GM12878 (cell line): ENCODE measurements at regions not wholly inside any gene's neighbourhood (a gene's known extent, or its start where the extent isn't known, plus 50 kb on each side); places are given as distances from the start of the nearest gene placed in this dataset.

Source experiments
- ATAC-seq: fragments of 200-7000 bp; cut with Tn5 transposase; 3 replicates; pipeline ENCODE4 v1.9.1; 2020; ENCODE audit warnings: mild to moderate bottlenecking, moderate library complexity
- BruUV-seq: library from RNA; stranded (reverse); fragments of 400-500 nt; replicated peaks from 2 replicates; lab custom pipeline; 2021; lab: Mats Ljungman, UMichigan
- CTCF ChIA-PET: fragments of 300-600 bp; sonication (Branson Sonifier 250); formaldehyde crosslinking; extraction: SDS; loops from one replicate; lab custom pipeline; 2021; ENCODE audit warnings: inconsistent platforms; lab: Yijun Ruan, JAX
- POLR2A ChIA-PET: fragments of 350-600 bp; formaldehyde crosslinking; extraction: SDS; loops from one replicate; lab custom pipeline; 2021; ENCODE audit warnings: inconsistent platforms; lab: Charles Lee
- RAD21 ChIA-PET: fragments of 300-600 bp; sonication (Branson Sonifier 250); formaldehyde crosslinking; loops from one replicate; lab custom pipeline; 2023; ENCODE audit warnings: antibody characterized with exemption; ENCODE audit not compliant: unreplicated experiment; lab: Charles Lee
- SMC1A ChIA-PET: fragments of 300-600 bp; sonication (Branson Sonifier 250); formaldehyde crosslinking; loops from one replicate; lab custom pipeline; 2023; ENCODE audit not compliant: unreplicated experiment, uncharacterized antibody; lab: Charles Lee
- DNase-seq: peaks from one replicate; pipeline ENCODE4 v3.0.0-alpha.2; 2011; ENCODE audit warnings: low read depth, low spot score
- FAIRE-seq: peaks from 3 replicates; lab custom pipeline; 2011; peaks lifted over from hg19 to GRCh38; lab: Jason Lieb, UNC
- H2AFZ ChIP-seq: 2 replicates; pipeline ENCODE4 v1.6.0; 2011; ENCODE audit warnings: low read depth, low read length, control low read depth; ENCODE audit not compliant: control insufficient read depth
- H3K27ac ChIP-seq: 2 replicates; pipeline ENCODE4 v1.5.1; 2011; ENCODE audit warnings: control low read depth; ENCODE audit not compliant: control insufficient read depth, insufficient read depth
- H3K27me3 ChIP-seq, 2 experiments: replicated peaks in 1 of 2; 2 replicates each; pipeline versions ENCODE4 v1.6.0 to v1.6.1; 2011; ENCODE audit warnings: low read length in 1 of 2; ENCODE audit not compliant: control insufficient read depth in 2 of 2, insufficient read depth in 2 of 2
- H3K36me3 ChIP-seq, 2 experiments: 2 replicates each; pipeline ENCODE4 v1.5.1; 2011; ENCODE audit warnings: low read length in 1 of 2; ENCODE audit not compliant: control insufficient read depth in 2 of 2, insufficient read depth in 2 of 2
- H3K4me1 ChIP-seq: 2 replicates; pipeline ENCODE4 v1.6.1; 2011; ENCODE audit warnings: mild to moderate bottlenecking, low read length, moderate library complexity, mixed read lengths; ENCODE audit not compliant: control insufficient read depth, insufficient read depth
- H3K4me2 ChIP-seq: 2 replicates; pipeline ENCODE4 v1.6.0; 2011; ENCODE audit warnings: control low read depth; ENCODE audit not compliant: control insufficient read depth, insufficient read depth
- H3K4me3 ChIP-seq: fragments of 200-600 bp; sonication (generic); 2 replicates; pipeline ENCODE4 v1.5.1; 2016
- H3K79me2 ChIP-seq: 2 replicates; pipeline ENCODE4 v1.6.0; 2011; ENCODE audit warnings: low read length; ENCODE audit not compliant: control insufficient read depth, insufficient read depth
- H3K9ac ChIP-seq: 2 replicates; pipeline ENCODE4 v1.8.0; 2011; ENCODE audit warnings: low read length, control low read depth, mixed read lengths; ENCODE audit not compliant: control insufficient read depth, insufficient read depth
- H3K9me3 ChIP-seq: replicated peaks from 3 replicates; pipeline ENCODE4 v1.5.1; 2011; ENCODE audit warnings: mild to moderate bottlenecking, low read length; ENCODE audit not compliant: control insufficient read depth, insufficient read depth
- H4K20me1 ChIP-seq: 2 replicates; pipeline ENCODE4 v1.6.0; 2011; ENCODE audit not compliant: control insufficient read depth, insufficient read depth
- CREB1 ChIP-seq: IDR thresholded peaks from 2 replicates; pipeline ENCODE4 v1.6.1; 2012; ENCODE audit warnings: low read depth, mild to moderate bottlenecking, inconsistent platforms
- FOXK2 ChIP-seq: fragments of 450-650 bp; IDR thresholded peaks from 2 replicates; pipeline ENCODE4 v1.6.1; 2017; ENCODE audit warnings: mild to moderate bottlenecking, moderate library complexity
- GATAD2B ChIP-seq: fragments of 450-650 bp; conservative IDR thresholded peaks from 2 replicates; pipeline ENCODE4 v1.6.1; 2017; ENCODE audit warnings: low read depth, mild to moderate bottlenecking, moderate library complexity
- KLF5 ChIP-seq: fragments of 450-650 bp; IDR thresholded peaks from 2 replicates; pipeline ENCODE4 v1.6.1; 2014; ENCODE audit warnings: mild to moderate bottlenecking; ENCODE audit not compliant: partially characterized antibody
- POLR2AphosphoS5 ChIP-seq: IDR thresholded peaks from 2 replicates; pipeline ENCODE4 v1.6.1; 2011; ENCODE audit warnings: mild to moderate bottlenecking, low read length, inconsistent platforms
- POU2F2 ChIP-seq: IDR thresholded peaks from 3 replicates; pipeline ENCODE4 v1.6.1; 2011; ENCODE audit warnings: low read depth, mild to moderate bottlenecking, low read length, borderline replicate concordance
- RCOR1 ChIP-seq: conservative IDR thresholded peaks from 2 replicates; pipeline ENCODE4 v1.6.1; 2012; ENCODE audit warnings: low read depth, low read length, improper control_type of control experiment
- RELB ChIP-seq: fragments of 450-650 bp; IDR thresholded peaks from 2 replicates; pipeline ENCODE4 v1.6.1; 2017; ENCODE audit warnings: low read depth, mild to moderate bottlenecking, moderate library complexity
- SMAD1 ChIP-seq: fragments of 450-650 bp; IDR thresholded peaks from 2 replicates; pipeline ENCODE4 v1.6.1; 2018; ENCODE audit warnings: mild to moderate bottlenecking, low read depth; ENCODE audit not compliant: partially characterized antibody
- SP1 ChIP-seq: IDR thresholded peaks from one replicate; pipeline ENCODE4 v1.6.1; 2011; ENCODE audit warnings: low read depth, low read length
- SPI1 ChIP-seq: IDR thresholded peaks from 2 replicates; pipeline ENCODE4 v1.6.1; 2011; ENCODE audit warnings: low read depth, mild to moderate bottlenecking, low read length, moderate library complexity, borderline replicate concordance; ENCODE audit not compliant: insufficient read depth
- SREBF1 ChIP-seq: IDR thresholded peaks from 2 replicates; pipeline ENCODE4 v1.6.1; 2012; ENCODE audit warnings: mild to moderate bottlenecking, low read length
- SRF ChIP-seq, 2 experiments: IDR thresholded peaks; 2 replicates each; pipeline ENCODE4 v1.6.1; 2011; ENCODE audit warnings: low read depth in 2 of 2, low read length in 2 of 2, mild to moderate bottlenecking in 1 of 2, moderate library complexity in 1 of 2
- STAT1 ChIP-seq: fragments of 450-650 bp; conservative IDR thresholded peaks from 2 replicates; pipeline ENCODE4 v1.6.1; 2014; ENCODE audit warnings: antibody characterized with exemption, mild to moderate bottlenecking
- SUZ12 ChIP-seq: fragments of 200-600 bp; sonication (generic); IDR thresholded peaks from one replicate; pipeline ENCODE4 v1.6.1; 2018; ENCODE audit warnings: antibody characterized with exemption, mild to moderate bottlenecking; ENCODE audit not compliant: unreplicated experiment
- TCF12 ChIP-seq: IDR thresholded peaks from 2 replicates; pipeline ENCODE4 v1.6.1; 2011; ENCODE audit warnings: low read depth, mild to moderate bottlenecking, low read length
- ZNF24 ChIP-seq: fragments of 450-650 bp; IDR thresholded peaks from 2 replicates; pipeline ENCODE4 v1.6.1; 2017; ENCODE audit warnings: antibody characterized with exemption, mild to moderate bottlenecking
- ZNF622 ChIP-seq: fragments of 450-650 bp; IDR thresholded peaks from 2 replicates; pipeline ENCODE4 v1.6.1; 2017; ENCODE audit warnings: mild to moderate bottlenecking, inconsistent platforms
- WGBS: methylation state at CpG from one replicate; pipeline ENCODE4 v1.1.6; 2016; ENCODE audit warnings: low lambda C conversion rate; ENCODE audit not compliant: insufficient replicate concordance, insufficient coverage; ENCODE audit errors: missing lambda C conversion rate; 5-methylcytosine and 5-hydroxymethylcytosine counted together
- in situ Hi-C: fragments of 300-500 bp; cut with MboI; formaldehyde crosslinking; loops from 9 replicates; pipeline ENCODE4 v1.14.3; 2018; ENCODE audit warnings: mixed read lengths
- intact Hi-C: fragments of 100-400 bp; cut with micrococcal nuclease; formaldehyde crosslinking; loops from one replicate; pipeline ENCODE4 v1.14.2; 2022; ENCODE audit not compliant: unreplicated experiment
- TF ChIP-seq, protein P1 (sequence below): fragments of 450-650 bp; conservative IDR thresholded peaks from 2 replicates; pipeline ENCODE4 v1.6.1; 2017; ENCODE audit warnings: mild to moderate bottlenecking, moderate library complexity

GRCh38 chr7:27386581-27386980 is 144.0 kb downstream of the EVX1 start (continued):
- TF ChIP-seq, protein P1, sequence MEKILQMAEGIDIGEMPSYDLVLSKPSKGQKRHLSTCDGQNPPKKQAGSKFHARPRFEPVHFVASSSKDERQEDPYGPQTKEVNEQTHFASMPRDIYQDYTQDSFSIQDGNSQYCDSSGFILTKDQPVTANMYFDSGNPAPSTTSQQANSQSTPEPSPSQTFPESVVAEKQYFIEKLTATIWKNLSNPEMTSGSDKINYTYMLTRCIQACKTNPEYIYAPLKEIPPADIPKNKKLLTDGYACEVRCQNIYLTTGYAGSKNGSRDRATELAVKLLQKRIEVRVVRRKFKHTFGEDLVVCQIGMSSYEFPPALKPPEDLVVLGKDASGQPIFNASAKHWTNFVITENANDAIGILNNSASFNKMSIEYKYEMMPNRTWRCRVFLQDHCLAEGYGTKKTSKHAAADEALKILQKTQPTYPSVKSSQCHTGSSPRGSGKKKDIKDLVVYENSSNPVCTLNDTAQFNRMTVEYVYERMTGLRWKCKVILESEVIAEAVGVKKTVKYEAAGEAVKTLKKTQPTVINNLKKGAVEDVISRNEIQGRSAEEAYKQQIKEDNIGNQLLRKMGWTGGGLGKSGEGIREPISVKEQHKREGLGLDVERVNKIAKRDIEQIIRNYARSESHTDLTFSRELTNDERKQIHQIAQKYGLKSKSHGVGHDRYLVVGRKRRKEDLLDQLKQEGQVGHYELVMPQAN = no peak
- TF ChIP-seq FOXK2 (no peak), SUZ12 (no peak), GATAD2B (no peak), POU2F2 (no peak)

- FAIRE-seq (no peak), ATAC-seq (no peak), DNase-seq (no peak)
- H3K4me1 ChIP-seq = no peaks in the 10 kb centered on the region
- no peaks in the 10 kb centered on the region for H3K9me3 ChIP-seq
- no TSS peak for BruUV-seq
- SMC1A ChIA-PET = interaction anchor here (0.6 kb wide), 1 partner anchor 59 kb away, joined by 3 read pairs; no protein-coding TSS in a partner anchor
- no peak overlapping the region for H2AFZ ChIP-seq
- H3K9ac ChIP-seq = no peak overlapping the region
- no peaks in the 10 kb centered on the region for H3K79me2 ChIP-seq
- WGBS = 27% methylated on average over 4 of the region's 4 CpGs
- H3K36me3 ChIP-seq = no peaks in the 10 kb centered on the region
- RAD21 ChIA-PET = no interaction called here
- POLR2A ChIA-PET = no interaction called here
- H3K4me2 ChIP-seq = no peak overlapping the region
- no peaks in the 10 kb centered on the region for H4K20me1 ChIP-seq
- no peak overlapping the region for H3K4me3 ChIP-seq
- no peaks in the 10 kb centered on the region for H3K27me3 ChIP-seq
- in situ Hi-C loops (no loop called here), intact Hi-C loops (no loop called here)
- CTCF ChIA-PET = no interaction called here
- H3K27ac ChIP-seq = no peak overlapping the region
- TF ChIP-seq, protein P1 = no peak
- TF ChIP-seq RELB (no peak), SP1 (no peak), SPI1 (no peak), ZNF622 (no peak), TCF12 (no peak), STAT1 (no peak), SRF (IDR thresholded peaks at IDR 0.05; ENCODE audit: low read depth in 2 of 2, low read length in 2 of 2) (no peak), POLR2AphosphoS5 (no peak), SMAD1 (no peak), CREB1 (no peak), SREBF1 (no peak), RCOR1 (no peak), ZNF24 (no peak), KLF5 (no peak)
Observed at GRCh38 chr7:27387864-27388263, 145.3 kb downstream of the EVX1 start.
